ENCODE measurements at regions not wholly inside any gene's neighbourhood (a gene's known extent, or its start where the extent isn't known, plus 50 kb on each side); places are given as distances from the start of the nearest gene placed in this dataset.

GRCh38 chr10:131464789-131465188 lies 153.3 kb upstream of the TCERG1L start:
- no peak for TF ChIP-seq CTCF (IDR thresholded peaks at IDR 0.05)
- TF ChIP-seq POLR2A (IDR thresholded peaks at IDR 0.05) = no peak

All from body of pancreas (tissue), 4 donors.